Stimulated activated CD4-positive, alpha-beta T cell treated with anti-CD3 and anti-CD28 coated beads, TNF-alpha, amount 100 ng/mL, for 24 hours (primary cell): ENCODE measurements at regions not wholly inside any gene's neighbourhood (a gene's known extent, or its start where the extent isn't known, plus 50 kb on each side); places are given as distances from the start of the nearest gene placed in this dataset.
"Not testable (repeated sequence)": the region's sequence is repeated elsewhere in the genome, so short reads cannot be mapped to it uniquely, and the experiment has no call there.

Source experiments
- DNase-seq, 3 experiments: peaks; one replicate each; pipeline ENCODE4 v3.0.0-alpha.2; 2020; ENCODE audit warnings: low read depth in 3 of 3

- no peak for DNase-seq
These were observed 50.5 kb upstream of the FOXP2 start for GRCh38 chr7:114364151-114364550.

GRCh38 chr7:114363292-114363691, 51.3 kb upstream of the FOXP2 start:
- DNase-seq: no peak

DNA sequence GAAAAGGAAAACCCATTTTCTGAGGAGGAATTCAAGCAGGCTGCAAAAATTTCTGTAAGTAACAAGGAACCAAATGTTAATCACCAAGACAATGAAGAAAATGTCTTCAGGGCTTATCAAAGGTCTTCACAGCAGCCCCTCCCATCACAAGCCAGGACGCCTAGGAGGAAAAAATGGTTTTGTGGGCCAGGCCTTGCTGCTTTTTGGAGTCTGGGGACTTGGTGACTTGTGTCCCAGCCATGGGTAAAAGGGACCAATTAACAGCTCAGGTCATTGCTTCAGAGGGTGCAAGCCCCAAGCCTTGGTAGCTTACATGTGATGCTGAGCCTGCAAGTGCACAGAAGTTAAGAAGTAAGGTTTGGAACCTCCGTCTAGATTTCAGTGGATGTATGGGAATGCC, 55.7 kb upstream of the FOXP2 start:
- DNase-seq: no peak

GRCh38 chr7:114356133-114356532, 58.5 kb upstream of the FOXP2 start:
- no peak for DNase-seq

GRCh38 chr7:114354306-114354705, 60.3 kb upstream of the FOXP2 start:
- no peak for DNase-seq

DNA sequence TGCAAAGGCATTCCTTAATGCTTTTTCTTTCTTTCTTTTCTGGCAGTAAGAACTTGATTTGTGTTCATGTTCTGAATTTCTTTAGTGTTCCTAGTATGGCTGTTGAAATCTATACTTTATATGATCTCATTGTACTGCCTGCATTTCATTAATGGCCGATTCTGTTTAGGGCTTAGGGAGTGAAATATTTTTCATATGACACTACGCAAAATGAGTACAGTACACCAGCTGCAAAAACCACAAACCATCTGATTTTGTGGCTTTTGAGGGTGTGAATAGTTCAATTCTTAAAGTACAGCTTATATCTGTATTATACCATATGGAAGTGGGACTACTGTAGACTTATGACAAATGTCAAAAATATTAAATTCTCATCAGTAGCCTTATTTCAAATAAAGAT, 69.1 kb upstream of the FOXP2 start:
- no peak for DNase-seq

DNA sequence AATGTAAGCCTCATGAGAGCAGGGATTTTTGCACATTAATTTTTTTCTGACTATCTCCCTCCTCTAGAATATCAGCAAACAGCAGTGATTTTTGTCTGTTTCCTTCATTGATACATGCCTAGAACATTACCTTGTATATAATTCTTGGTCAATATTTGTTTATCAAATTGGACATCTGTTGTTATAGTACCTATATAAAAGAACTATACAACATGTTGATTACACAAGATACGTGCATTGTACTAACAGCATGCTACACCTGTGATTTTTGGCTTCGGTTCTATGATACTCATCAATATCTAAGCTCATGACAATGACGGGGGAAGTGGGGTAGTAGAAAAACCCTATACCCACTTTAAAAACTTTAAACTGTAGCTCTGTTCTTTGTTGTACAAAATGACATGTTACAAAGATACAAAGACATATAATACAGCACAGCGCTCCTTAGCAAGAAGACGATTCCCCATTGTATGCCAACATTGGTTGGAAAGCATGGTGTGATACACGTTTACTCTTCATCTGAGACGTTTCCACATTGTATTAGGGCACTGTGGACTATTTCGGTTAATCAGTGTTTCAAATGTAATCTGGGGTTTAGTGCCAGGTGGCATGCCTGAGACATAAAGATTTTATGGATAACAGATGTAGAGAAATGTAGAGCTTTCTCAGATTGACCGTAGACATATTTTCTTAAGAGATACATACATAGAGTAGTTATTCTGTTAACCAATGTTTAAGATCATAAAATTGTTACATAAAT, 70.5 kb upstream of the FOXP2 start:
- no peak for DNase-seq

- DNase-seq: no peak
These were observed 72.0 kb upstream of the FOXP2 start for GRCh38 chr7:114342431-114343179.

DNA sequence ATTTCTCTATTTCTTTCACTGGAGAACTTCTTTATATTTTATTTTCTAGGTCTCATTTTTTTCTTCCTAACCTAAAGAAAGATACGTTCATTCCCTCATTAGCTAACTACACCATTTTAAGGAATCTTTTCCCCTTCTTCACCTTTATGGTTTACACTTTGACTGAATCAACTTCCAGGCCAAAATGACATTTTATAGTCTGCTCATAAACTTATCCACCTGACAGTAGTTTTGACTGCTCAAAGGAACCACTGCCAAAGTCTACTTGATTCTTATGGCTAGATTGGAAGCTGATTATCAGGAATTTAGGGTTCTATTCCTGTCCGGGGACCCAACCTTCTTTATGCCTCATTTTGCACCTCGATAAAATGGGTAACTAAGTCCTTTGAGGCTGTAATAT, 73.0 kb upstream of the FOXP2 start:
- DNase-seq: no peak

GRCh38 chr7:114334989-114335388, 79.6 kb upstream of the FOXP2 start:
- DNase-seq: no peak

GRCh38 chr7:114329458-114329857, 85.2 kb upstream of the FOXP2 start:
- not testable (repeated sequence) for DNase-seq

GRCh38 chr7:114317450-114318098, 97.0 kb upstream of the FOXP2 start:
- no peak for DNase-seq

GRCh38 chr7:114312649-114313048, 102.0 kb upstream of the FOXP2 start:
- no peak for DNase-seq

- no peak for DNase-seq
These were observed 104.1 kb upstream of the FOXP2 start for GRCh38 chr7:114310345-114311110.

DNA sequence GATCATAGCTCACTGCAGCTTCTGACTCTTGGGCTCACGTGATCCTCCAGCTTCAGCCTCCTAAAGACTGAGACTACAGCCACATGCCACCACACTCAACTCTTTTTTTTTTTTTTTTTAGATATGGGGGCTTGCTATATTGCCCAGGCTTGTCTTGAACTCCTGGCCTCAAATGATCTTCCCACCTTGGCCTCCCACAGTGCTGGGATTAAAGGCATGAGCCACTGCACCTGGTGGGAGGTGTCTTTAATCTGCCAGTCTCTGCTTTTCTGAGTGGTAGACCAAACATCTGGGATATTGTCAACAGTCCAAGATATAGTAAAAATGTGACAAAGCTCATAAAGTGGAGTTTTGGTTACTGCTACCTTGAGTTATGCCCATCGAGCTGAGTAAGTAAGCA, 104.9 kb upstream of the FOXP2 start:
- DNase-seq: no peak

- DNase-seq: no peak
These were observed 111.3 kb upstream of the FOXP2 start for GRCh38 chr7:114303301-114303700.

DNA sequence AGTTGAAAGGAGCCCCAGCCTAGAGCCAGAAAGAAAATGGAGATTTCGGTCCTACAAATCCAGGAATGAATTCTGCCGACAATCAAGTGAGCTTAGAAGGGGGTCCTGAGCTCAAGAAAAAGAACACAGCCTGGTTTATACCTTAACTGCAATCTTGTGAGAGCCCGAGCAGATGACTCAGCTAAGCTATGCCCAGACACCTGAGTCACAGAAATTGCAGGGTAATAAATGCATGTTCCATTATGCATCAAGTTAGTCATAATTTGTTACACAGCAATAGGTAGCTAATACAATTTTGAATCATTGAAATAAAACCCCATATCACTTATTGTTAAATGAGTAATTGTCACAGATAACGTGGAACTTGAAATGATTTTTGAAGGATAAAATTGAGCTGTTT, 111.8 kb upstream of the FOXP2 start:
- no peak for DNase-seq

GRCh38 chr7:114298011-114298410, 116.6 kb upstream of the FOXP2 start:
- DNase-seq: no peak

GRCh38 chr7:114297121-114297520, 117.5 kb upstream of the FOXP2 start:
- no peak for DNase-seq

DNA sequence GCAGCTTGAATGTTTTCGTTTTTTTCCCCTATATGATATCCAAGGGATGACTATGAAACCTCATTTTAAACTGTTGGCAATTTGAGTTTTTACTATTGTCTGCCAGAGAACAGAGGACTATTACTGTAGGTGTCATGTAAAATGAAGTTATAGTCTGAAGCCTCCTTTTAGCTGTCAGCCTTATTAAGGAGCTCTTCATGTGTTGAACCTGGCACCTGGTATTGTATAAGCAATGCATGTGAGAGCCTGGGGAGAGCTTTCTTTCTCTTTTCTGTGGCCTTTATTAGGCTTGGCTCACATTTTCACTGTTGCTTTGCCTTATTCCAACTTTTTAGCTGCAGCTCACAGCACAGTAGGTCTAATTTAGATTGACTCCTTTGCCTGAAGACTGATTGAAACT, 119.1 kb upstream of the FOXP2 start:
- no peak for DNase-seq

GRCh38 chr7:114294036-114294435, 120.6 kb upstream of the FOXP2 start:
- no peak for DNase-seq
